HG03354 (cell line): ENCODE measurements at regions not wholly inside any gene's neighbourhood (a gene's known extent, or its start where the extent isn't known, plus 50 kb on each side); places are given as distances from the start of the nearest gene placed in this dataset.
A peak's percentile ranks its signal among the peaks of the same experiment; 100 is the strongest.
"Not testable (repeated sequence)": the region's sequence is repeated elsewhere in the genome, so short reads cannot be mapped to it uniquely, and the experiment has no call there.

Source experiments
- ATAC-seq: cut with Tn5 transposase; IDR thresholded peaks from one replicate; pipeline ENCODE4 v1.9.1; 2021; ENCODE audit warnings: mild to moderate bottlenecking; ENCODE audit not compliant: unreplicated experiment, poor library complexity, severe bottlenecking

GRCh38 chr1:186775881-186776560 lies 52.7 kb upstream of the PLA2G4A start:
- ATAC-seq, result no peak

GRCh38 chr1:186775036-186775435 lies 53.7 kb upstream of the PLA2G4A start:
- no peak for ATAC-seq

GRCh38 chr1:186772228-186772627 lies 56.5 kb upstream of the PLA2G4A start:
- ATAC-seq, result peak; percentile 59

DNA sequence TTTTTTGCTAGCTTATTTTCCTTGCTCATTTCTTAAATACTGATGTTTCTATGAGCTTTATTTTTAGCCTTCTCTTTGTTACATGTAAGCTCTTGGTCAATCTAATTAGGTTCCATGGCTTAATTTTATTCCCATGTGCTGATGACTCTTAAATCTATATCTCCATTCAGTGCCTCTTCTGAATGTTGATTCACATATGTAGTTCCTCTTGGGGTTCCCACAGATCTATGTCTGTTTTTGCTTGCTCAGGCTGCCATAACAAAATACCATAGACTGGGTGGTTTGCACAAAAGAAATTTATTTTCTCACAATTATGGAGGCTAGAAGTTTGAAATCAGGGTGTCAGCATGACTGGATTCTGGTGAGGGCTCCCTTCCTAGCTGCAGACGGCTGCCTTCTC lies 58.3 kb upstream of the PLA2G4A start:
- ATAC-seq, result no peak

- peak; percentile 58 for ATAC-seq
These were observed 59.8 kb upstream of the PLA2G4A start for GRCh38 chr1:186768906-186769305.

- ATAC-seq, result no peak
These were observed 63.3 kb upstream of the PLA2G4A start for GRCh38 chr1:186765446-186765845.

- peak; percentile 62 for ATAC-seq
These were observed 65.6 kb upstream of the PLA2G4A start for GRCh38 chr1:186763107-186763506.

DNA sequence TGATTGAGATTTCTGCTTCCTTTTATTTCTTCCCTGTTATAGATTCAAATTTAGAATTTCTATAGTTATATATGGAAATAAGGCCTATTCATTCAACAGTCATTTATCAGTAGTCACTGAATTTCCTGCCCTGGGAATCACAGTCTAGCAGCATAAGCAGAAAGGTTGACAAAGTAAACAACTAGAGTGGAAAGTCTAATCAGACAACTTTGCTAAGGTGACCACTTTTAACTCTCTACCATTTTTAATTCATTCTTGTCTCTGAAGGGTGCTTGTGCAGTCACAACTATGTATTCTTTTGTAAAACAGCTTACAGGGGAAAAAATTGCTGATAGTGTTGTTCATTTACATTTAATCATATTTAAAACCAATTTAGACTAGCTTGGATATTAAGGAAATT lies 66.1 kb upstream of the PLA2G4A start:
- ATAC-seq, result no peak

DNA sequence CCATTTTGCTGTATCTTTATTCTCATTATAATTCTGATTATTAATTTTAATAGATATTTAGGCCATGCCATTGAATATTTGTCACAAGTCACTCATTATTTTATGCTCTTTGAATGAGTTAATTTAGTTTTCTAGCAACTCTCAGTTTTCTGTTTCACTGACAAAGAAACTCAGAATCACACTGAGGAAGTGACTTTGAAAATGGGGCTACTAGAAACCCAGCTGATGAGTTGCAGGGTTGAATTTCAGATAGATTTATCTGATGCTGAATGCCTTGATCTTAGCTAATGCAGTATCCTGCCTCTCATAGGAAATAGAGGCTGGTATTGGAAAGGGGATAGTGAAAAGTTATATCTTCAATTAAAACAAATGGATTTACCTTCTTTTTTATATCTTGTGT lies 67.4 kb upstream of the PLA2G4A start:
- ATAC-seq, result no peak

- no peak for ATAC-seq
These were observed 68.3 kb upstream of the PLA2G4A start for GRCh38 chr1:186760446-186760845.

DNA sequence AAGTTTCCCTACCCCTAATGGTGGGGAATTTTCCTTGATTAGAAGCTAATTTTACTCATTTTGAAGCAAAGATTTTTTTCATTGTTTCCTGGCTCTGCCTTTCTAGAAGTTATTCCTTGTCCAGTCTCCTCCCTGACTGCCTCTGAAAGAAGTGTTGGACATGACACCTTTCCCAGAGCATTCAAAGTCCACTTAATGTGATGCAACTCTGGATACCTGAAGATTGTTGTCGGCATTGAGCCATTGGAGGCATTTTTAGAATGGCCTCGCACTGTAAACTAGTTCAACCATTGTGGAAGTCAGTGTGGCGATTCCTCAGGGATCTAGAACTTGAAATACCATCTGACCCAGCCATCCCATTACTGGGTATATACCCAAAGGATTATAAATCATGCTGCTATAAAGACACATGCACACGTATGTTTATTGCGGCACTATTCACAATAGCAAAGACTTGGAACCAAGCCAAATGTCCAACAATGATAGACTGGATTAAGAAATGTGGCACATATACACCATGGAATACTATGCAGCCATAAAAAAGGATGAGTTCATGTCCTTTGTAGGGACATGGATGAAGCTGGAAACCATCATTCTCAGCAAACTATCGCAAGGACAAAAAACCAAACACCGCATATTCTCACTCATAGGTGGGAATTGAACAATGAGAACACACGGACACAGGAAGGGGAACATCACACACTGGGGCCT lies 69.7 kb upstream of the PLA2G4A start:
- not testable (repeated sequence) for ATAC-seq

- no peak for ATAC-seq
These were observed 70.9 kb upstream of the PLA2G4A start for GRCh38 chr1:186757851-186758250.

GRCh38 chr1:186754542-186755145 lies 74.1 kb upstream of the PLA2G4A start:
- no peak for ATAC-seq

DNA sequence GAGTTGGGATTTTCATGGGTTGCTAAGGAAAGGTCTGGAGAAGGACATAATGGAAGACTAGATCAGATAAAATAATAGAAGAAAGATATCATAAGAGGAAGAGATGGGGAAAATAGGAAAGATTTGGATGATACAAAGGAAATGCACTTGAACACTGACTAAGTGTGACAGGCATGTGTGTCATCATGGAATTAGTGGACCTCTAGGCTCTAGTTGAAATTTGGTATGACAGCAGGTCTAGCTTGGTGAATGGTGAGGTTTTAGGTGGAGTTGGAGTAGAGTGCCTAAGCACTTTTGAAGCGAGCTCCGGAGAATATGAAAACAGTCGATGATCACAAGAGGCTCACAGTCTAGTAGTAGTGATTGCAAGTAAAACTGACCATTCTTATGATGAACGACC lies 73.0 kb upstream of the PTGS2 start:
- no peak for ATAC-seq

DNA sequence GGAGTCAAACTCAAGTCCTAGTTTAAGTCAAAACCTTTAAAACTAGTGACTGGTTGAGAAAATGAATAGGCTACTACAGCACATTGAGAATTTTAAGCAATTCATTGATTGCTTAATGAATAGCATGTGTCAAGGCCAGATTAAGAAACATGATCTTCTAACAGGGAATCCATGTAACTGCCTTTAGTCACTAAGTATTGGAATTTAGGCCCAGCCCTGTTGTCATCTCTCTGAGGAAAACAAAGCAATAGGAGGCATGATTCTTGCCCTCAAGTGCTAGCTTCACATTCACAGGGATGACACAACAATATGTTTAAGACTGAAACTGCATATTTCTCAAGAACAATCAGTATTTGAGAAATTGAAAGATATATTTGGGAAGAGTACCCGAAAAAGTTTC lies 70.0 kb upstream of the PTGS2 start:
- ATAC-seq, result no peak

DNA sequence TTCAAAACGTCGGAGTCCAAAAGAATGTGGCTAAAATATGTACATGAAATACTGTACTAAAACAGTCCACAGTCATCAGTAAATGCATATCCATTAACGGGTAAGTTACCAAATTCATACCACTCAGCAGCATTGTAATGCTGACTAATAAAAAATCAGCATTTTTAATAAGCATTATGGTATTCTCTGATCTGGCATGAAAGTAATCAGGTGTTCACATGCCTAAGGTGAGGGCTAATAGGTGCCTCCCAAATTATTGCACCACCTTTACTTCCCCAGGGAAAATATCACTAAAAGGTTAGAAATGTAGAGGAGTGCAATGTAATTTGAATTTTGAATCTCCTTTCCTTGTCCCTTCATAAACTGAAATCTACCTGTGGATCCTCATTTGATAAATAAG lies 69.6 kb upstream of the PTGS2 start:
- no peak for ATAC-seq

DNA sequence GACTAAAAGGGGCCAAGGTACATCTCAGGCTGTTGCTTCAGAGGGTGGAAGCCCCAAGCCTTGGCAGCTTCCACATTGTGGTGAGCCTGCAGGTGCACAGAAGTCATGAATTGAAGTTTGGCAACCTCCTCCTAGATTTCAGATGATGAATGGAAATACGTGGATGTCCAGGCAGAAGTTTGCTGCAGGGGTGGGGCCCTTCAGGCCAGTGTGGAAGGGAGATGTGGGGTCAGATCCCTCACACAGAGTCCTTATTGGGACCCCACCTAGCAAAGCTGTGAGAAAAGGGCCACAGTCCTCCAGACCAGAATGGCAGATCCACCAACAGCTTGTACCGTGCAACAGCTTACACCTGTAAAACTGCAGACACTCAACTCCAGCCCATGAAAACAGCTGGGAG lies 67.4 kb upstream of the PTGS2 start:
- ATAC-seq, result no peak

GRCh38 chr1:186745531-186746146 lies 65.4 kb upstream of the PTGS2 start:
- no peak for ATAC-seq

GRCh38 chr1:186741640-186742039 lies 61.4 kb upstream of the PTGS2 start:
- ATAC-seq, result no peak

- no peak for ATAC-seq
These were observed 60.1 kb upstream of the PTGS2 start for GRCh38 chr1:186740324-186740723.

DNA sequence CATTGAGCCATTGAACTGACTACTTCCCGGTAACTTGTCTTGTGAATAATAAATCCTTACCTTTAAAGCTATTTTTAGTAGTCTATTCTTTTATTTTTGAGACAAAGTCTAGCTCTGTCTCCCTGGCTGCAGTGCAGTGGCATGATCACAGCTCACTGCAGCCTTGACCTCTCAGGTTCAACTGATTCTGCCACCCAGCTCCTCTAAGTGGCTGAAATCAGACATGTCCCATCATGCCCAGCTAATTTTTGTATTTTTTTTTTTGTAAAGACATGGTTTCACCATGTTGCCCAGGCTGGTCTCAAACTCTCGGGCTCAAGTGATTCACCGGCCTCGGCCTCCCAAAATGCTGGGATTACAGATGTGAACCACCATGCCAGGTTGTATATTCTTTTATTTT lies 59.3 kb upstream of the PTGS2 start:
- ATAC-seq, result no peak
